ENCODE measurements at regions not wholly inside any gene's neighbourhood (a gene's known extent, or its start where the extent isn't known, plus 50 kb on each side); places are given as distances from the start of the nearest gene placed in this dataset.

- TF ChIP-seq CTCF (IDR thresholded peaks at IDR 0.05; ENCODE audit: low read depth, low read length, poor library complexity, severe bottlenecking) (no peak), EZH2phosphoT487 (IDR thresholded peaks at IDR 0.05; ENCODE audit: borderline replicate concordance, low read length) (no peak)
Measured at GRCh38 chr11:116110356-116110755, 606.1 kb upstream of the CADM1 start.

Measured in DOHH2 (cell line).